HL-60 (cell line): ENCODE measurements at regions not wholly inside any gene's neighbourhood (a gene's known extent, or its start where the extent isn't known, plus 50 kb on each side); places are given as distances from the start of the nearest gene placed in this dataset.

Experiments used
- DNase-seq, 2 experiments: peaks; one replicate each; pipeline ENCODE4 v3.0.0-alpha.2; 2010 to 2020; ENCODE audit warnings: low read depth in 1 of 2, low spot score in 1 of 2
- H3K27ac ChIP-seq: fragments of 250-450 bp; sonication (Bioruptor Pico); replicated peaks from 2 replicates; pipeline ENCODE4 v1.5.1; 2020; ENCODE audit warnings: mild to moderate bottlenecking, moderate library complexity
- H3K27me3 ChIP-seq: fragments of 250-450 bp; sonication (Bioruptor Pico); 2 replicates; pipeline ENCODE4 v1.5.1; 2021; ENCODE audit warnings: mild to moderate bottlenecking, moderate library complexity; ENCODE audit not compliant: insufficient read depth, poor library complexity, severe bottlenecking
- H3K4me3 ChIP-seq: replicated peaks from 2 replicates; pipeline ENCODE4 v1.5.1; 2011; ENCODE audit warnings: mild to moderate bottlenecking, control low read depth, low read length; ENCODE audit not compliant: insufficient read depth
- GABPA ChIP-seq: IDR thresholded peaks from 2 replicates; pipeline ENCODE4 v1.6.1; 2012; ENCODE audit warnings: low read depth
- POLR2AphosphoS5 ChIP-seq: IDR thresholded peaks from 2 replicates; pipeline ENCODE4 v1.6.1; 2012; ENCODE audit warnings: low read depth
- SPI1 ChIP-seq: IDR thresholded peaks from 2 replicates; pipeline ENCODE4 v1.6.1; 2012; ENCODE audit warnings: low read depth, mild to moderate bottlenecking, borderline replicate concordance
- TF ChIP-seq, protein P1 (sequence below): IDR thresholded peaks from one replicate; pipeline ENCODE4 v1.5.1; 2011; ENCODE audit warnings: low read length, control low read depth, inconsistent platforms; ENCODE audit not compliant: insufficient read depth
- TF ChIP-seq, protein P2 (sequence below): IDR thresholded peaks from 2 replicates; pipeline ENCODE4 v1.6.1; 2012; ENCODE audit warnings: low read depth; ENCODE audit not compliant: insufficient replicate concordance

DNA sequence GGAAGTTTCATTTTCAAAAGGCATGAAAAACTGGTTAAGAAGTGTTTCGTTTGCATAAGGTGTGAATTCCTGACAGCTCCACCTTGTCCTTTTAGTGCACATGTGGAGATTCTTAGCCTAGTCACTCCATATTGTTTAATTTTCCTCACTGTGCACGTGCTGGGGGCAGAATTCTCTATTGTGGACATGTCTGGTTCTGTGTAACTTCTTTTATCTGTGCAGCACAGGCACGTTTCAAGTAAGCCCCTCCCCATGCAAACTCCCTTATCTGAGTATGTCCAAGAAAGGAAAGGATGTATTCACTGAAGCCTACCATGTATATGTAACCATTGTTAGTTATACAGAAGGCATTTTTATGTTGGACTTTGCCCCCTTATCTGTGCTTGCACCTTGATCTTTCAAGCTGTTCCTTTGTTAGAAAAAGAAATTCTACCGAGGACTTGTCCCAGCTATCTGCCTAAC lies 1346.3 kb downstream of the REEP3 start:
- no peaks in the 10 kb centered on the region for H3K27me3 ChIP-seq
- no peak overlapping the region for H3K27ac ChIP-seq
- no peak for TF ChIP-seq GABPA
- TF ChIP-seq SPI1, result no peak
- TF ChIP-seq, protein P1, sequence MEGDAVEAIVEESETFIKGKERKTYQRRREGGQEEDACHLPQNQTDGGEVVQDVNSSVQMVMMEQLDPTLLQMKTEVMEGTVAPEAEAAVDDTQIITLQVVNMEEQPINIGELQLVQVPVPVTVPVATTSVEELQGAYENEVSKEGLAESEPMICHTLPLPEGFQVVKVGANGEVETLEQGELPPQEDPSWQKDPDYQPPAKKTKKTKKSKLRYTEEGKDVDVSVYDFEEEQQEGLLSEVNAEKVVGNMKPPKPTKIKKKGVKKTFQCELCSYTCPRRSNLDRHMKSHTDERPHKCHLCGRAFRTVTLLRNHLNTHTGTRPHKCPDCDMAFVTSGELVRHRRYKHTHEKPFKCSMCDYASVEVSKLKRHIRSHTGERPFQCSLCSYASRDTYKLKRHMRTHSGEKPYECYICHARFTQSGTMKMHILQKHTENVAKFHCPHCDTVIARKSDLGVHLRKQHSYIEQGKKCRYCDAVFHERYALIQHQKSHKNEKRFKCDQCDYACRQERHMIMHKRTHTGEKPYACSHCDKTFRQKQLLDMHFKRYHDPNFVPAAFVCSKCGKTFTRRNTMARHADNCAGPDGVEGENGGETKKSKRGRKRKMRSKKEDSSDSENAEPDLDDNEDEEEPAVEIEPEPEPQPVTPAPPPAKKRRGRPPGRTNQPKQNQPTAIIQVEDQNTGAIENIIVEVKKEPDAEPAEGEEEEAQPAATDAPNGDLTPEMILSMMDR, result no peak
- TF ChIP-seq POLR2AphosphoS5, result no peak
- TF ChIP-seq, protein P2, sequence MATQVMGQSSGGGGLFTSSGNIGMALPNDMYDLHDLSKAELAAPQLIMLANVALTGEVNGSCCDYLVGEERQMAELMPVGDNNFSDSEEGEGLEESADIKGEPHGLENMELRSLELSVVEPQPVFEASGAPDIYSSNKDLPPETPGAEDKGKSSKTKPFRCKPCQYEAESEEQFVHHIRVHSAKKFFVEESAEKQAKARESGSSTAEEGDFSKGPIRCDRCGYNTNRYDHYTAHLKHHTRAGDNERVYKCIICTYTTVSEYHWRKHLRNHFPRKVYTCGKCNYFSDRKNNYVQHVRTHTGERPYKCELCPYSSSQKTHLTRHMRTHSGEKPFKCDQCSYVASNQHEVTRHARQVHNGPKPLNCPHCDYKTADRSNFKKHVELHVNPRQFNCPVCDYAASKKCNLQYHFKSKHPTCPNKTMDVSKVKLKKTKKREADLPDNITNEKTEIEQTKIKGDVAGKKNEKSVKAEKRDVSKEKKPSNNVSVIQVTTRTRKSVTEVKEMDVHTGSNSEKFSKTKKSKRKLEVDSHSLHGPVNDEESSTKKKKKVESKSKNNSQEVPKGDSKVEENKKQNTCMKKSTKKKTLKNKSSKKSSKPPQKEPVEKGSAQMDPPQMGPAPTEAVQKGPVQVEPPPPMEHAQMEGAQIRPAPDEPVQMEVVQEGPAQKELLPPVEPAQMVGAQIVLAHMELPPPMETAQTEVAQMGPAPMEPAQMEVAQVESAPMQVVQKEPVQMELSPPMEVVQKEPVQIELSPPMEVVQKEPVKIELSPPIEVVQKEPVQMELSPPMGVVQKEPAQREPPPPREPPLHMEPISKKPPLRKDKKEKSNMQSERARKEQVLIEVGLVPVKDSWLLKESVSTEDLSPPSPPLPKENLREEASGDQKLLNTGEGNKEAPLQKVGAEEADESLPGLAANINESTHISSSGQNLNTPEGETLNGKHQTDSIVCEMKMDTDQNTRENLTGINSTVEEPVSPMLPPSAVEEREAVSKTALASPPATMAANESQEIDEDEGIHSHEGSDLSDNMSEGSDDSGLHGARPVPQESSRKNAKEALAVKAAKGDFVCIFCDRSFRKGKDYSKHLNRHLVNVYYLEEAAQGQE, result no peak
- no peak for DNase-seq
- no peak overlapping the region for H3K4me3 ChIP-seq

DNA sequence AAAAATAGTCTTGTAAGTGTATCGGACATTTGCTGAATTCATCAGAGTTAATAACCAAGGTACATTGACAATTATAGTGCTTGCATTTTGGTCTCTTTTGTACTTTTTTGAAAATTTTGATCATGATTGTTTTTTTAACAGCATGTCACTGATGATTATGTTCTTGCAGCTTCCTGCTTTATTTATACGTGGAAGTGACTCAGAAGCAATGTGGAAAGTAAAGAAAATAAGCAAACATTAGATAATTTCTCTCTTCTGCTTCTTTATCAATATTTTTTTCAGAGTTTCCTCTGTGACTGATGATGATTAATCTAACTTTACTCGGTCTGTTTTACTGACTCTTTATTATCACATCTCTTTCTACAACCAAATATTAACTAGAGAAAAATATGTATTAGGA lies 1351.9 kb downstream of the REEP3 start:
- DNase-seq, result no peak
- H3K27ac ChIP-seq, result no peak overlapping the region
- H3K4me3 ChIP-seq, result no peak overlapping the region
- TF ChIP-seq, protein P2, result no peak
- TF ChIP-seq SPI1 (no peak), GABPA (no peak), POLR2AphosphoS5 (no peak)
- no peaks in the 10 kb centered on the region for H3K27me3 ChIP-seq

DNA sequence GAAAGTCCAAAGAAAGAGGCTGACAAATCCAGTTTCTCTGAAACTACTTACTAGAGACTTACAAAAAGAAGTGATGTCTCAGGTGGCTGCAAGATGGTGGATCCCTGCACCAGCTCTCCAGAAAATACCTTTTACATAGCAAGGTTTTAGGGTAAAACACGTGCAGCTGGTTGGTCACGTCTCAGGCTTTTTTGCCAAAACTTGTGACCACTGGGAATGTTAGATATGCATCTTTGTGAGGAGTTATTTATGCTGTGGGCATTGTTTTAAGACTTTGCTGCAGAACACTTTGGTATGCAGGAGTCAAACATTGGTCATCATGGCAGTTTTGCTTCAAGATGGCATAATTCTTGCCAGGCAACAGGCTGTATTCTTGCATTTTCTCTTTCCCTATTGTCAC lies 1352.8 kb downstream of the REEP3 start:
- H3K27me3 ChIP-seq, result no peaks in the 10 kb centered on the region
- DNase-seq, result no peak
- TF ChIP-seq, protein P1, result no peak
- TF ChIP-seq POLR2AphosphoS5 (no peak), GABPA (no peak), SPI1 (no peak)
- TF ChIP-seq, protein P2, result no peak
- H3K27ac ChIP-seq, result no peak overlapping the region
- no peak overlapping the region for H3K4me3 ChIP-seq
